PC-9 (cell line): ENCODE measurements at regions not wholly inside any gene's neighbourhood (a gene's known extent, or its start where the extent isn't known, plus 50 kb on each side); places are given as distances from the start of the nearest gene placed in this dataset.

Experiments
- BruUV-seq: library from RNA; stranded (reverse); fragments of 400-500 nt; replicated peaks from 2 replicates; lab custom pipeline; 2021; lab: Mats Ljungman, UMichigan
- CTCF ChIA-PET: fragments of 300-600 bp; sonication (Branson Sonifier 250); formaldehyde crosslinking; loops from one replicate; lab custom pipeline; 2022; ENCODE audit warnings: antibody characterized with exemption; lab: Charles Lee
- POLR2A ChIA-PET: fragments of 300-600 bp; sonication (Branson Sonifier 250); formaldehyde crosslinking; loops from one replicate; lab custom pipeline; 2022; ENCODE audit warnings: antibody characterized with exemption; ENCODE audit not compliant: unreplicated experiment; lab: Charles Lee
- DNase-seq, 2 experiments: peaks; one replicate each; pipeline versions ENCODE4 v3.0.0 to v3.0.0-alpha.2; 2015 to 2022; ENCODE audit warnings: mixed read lengths in 1 of 2
- H2AFZ ChIP-seq: fragments of 200-600 bp; sonication (generic); 2 replicates; pipeline ENCODE4 v1.8.1; 2017; ENCODE audit warnings: antibody characterized with exemption
- H3F3A ChIP-seq: fragments of 200-600 bp; sonication (generic); 2 replicates; pipeline ENCODE4 v1.8.1; 2017; ENCODE audit warnings: antibody characterized with exemption, mild to moderate bottlenecking, low read depth; ENCODE audit not compliant: insufficient read depth
- H3K27ac ChIP-seq: fragments of 200-600 bp; sonication (generic); 2 replicates; pipeline ENCODE4 v1.6.1; 2016; ENCODE audit warnings: mixed run types
- H3K27me3 ChIP-seq: fragments of 200-600 bp; sonication (generic); 2 replicates; pipeline ENCODE4 v1.6.1; 2016; ENCODE audit warnings: low read depth, mixed run types; ENCODE audit not compliant: insufficient read depth
- H3K36me3 ChIP-seq: fragments of 200-600 bp; sonication (generic); 2 replicates; pipeline ENCODE4 v1.6.1; 2016; ENCODE audit warnings: low read depth, mixed run types
- H3K4me1 ChIP-seq: fragments of 200-600 bp; sonication (generic); replicated peaks from 2 replicates; pipeline ENCODE4 v1.6.1; 2016; ENCODE audit warnings: mixed run types; ENCODE audit not compliant: insufficient read depth
- H3K4me2 ChIP-seq: fragments of 200-600 bp; sonication (generic); 2 replicates; pipeline ENCODE4 v1.6.1; 2017; ENCODE audit warnings: mixed run types
- H3K4me3 ChIP-seq: fragments of 200-600 bp; sonication (generic); 2 replicates; pipeline ENCODE4 v1.6.1; 2016; ENCODE audit warnings: mixed run types
- H3K79me2 ChIP-seq: fragments of 200-600 bp; sonication (generic); 2 replicates; pipeline ENCODE4 v1.6.1; 2017; ENCODE audit warnings: low read depth, mixed run types
- H3K9me2 ChIP-seq: fragments of 200-600 bp; sonication (generic); 2 replicates; pipeline ENCODE4 v1.8.1; 2017; ENCODE audit warnings: mild to moderate bottlenecking; ENCODE audit not compliant: insufficient read depth
- H3K9me3 ChIP-seq: fragments of 200-600 bp; sonication (generic); 2 replicates; pipeline ENCODE4 v1.8.1; 2016; ENCODE audit warnings: low read depth; ENCODE audit not compliant: insufficient read depth
- H4K20me1 ChIP-seq: fragments of 200-600 bp; sonication (generic); 2 replicates; pipeline ENCODE4 v1.8.1; 2017; ENCODE audit not compliant: insufficient read depth
- EZH2 ChIP-seq: fragments of 200-600 bp; sonication (generic); IDR thresholded peaks from 2 replicates; pipeline ENCODE4 v1.8.0; 2017; ENCODE audit warnings: antibody characterized with exemption, low read depth
- intact Hi-C: fragments of 100-400 bp; cut with micrococcal nuclease; formaldehyde crosslinking; loops from one replicate; pipeline ENCODE4 v1.10.0; 2022; ENCODE audit not compliant: unreplicated experiment
- TF ChIP-seq, protein P1 (sequence below): fragments of 200-600 bp; sonication (generic); conservative IDR thresholded peaks from 2 replicates; pipeline ENCODE4 v1.6.1; 2017; ENCODE audit warnings: mixed run types, antibody characterized with exemption, mild to moderate bottlenecking, moderate library complexity

DNA sequence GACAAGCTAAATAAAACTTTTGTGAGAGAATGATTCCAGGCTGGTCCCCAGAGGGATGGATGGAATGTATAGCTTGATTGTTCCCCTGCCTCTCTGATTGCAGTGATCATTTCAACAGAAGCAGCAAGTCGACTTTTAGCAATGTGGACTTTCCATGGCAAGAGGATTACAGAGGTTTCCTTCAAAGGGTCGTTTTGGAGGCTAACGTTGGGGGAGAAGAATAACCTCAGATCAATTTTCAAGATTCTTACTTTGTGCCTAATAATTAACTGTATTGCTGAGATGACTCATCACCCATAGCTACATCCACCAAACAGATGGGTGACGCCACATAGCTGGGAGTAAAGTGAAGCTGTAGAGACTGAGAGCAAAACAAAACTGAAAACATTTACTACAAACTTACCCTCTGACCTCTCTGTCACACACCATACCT, 79.9 kb downstream of the GTPBP8 start:
- Histone ChIP-seq H3K9me2 (no peaks in the 10 kb centered on the region), H3K4me1 (no peaks in the 10 kb centered on the region), H2AFZ (no peak overlapping the region), H3K36me3 (no peaks in the 10 kb centered on the region), H3K27me3 (no peaks in the 10 kb centered on the region), H3K79me2 (no peaks in the 10 kb centered on the region), H3K27ac (no peak overlapping the region), H4K20me1 (no peaks in the 10 kb centered on the region), H3K9me3 (no peaks in the 10 kb centered on the region), H3F3A (no peaks in the 10 kb centered on the region), H3K4me3 (no peak overlapping the region), H3K4me2 (no peak overlapping the region)
- TF ChIP-seq, protein P1, sequence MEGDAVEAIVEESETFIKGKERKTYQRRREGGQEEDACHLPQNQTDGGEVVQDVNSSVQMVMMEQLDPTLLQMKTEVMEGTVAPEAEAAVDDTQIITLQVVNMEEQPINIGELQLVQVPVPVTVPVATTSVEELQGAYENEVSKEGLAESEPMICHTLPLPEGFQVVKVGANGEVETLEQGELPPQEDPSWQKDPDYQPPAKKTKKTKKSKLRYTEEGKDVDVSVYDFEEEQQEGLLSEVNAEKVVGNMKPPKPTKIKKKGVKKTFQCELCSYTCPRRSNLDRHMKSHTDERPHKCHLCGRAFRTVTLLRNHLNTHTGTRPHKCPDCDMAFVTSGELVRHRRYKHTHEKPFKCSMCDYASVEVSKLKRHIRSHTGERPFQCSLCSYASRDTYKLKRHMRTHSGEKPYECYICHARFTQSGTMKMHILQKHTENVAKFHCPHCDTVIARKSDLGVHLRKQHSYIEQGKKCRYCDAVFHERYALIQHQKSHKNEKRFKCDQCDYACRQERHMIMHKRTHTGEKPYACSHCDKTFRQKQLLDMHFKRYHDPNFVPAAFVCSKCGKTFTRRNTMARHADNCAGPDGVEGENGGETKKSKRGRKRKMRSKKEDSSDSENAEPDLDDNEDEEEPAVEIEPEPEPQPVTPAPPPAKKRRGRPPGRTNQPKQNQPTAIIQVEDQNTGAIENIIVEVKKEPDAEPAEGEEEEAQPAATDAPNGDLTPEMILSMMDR: no peak
- no peak for TF ChIP-seq EZH2
- POLR2A ChIA-PET: interaction anchor here (0.6 to 0.9 kb wide), 3 partner anchors 30 to 522 kb away, joined by 4 to 5 read pairs (median 4); no protein-coding TSS in a partner anchor
- no peak for DNase-seq
- intact Hi-C loops: no loop called here
- CTCF ChIA-PET: no interaction called here
- BruUV-seq: no TSS peak

DNA sequence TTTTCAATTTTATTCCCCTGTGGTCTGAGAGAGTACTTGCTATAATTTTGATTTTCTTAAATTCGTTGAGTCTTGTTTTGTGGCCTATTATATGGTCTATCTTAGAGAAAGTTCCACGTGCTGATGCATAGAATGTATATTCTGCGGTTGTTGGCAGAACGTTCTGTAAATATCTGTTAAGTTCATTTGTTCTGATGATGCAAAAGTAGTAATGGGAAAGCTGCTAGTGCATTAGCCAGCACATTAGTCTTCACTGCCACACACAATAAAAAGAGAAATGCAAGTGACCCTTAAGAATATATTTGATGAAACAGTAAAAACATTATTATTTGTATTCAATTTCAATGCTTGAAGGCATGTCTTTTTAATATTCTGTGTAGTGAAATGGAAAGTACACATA, 84.8 kb downstream of the GTPBP8 start:
- H3K79me2 ChIP-seq: no peaks in the 10 kb centered on the region
- H4K20me1 ChIP-seq: no peaks in the 10 kb centered on the region
- intact Hi-C loops: no loop called here
- ChIA-PET CTCF (no interaction called here), POLR2A (no interaction called here)
- H3K9me2 ChIP-seq: no peaks in the 10 kb centered on the region
- H3F3A ChIP-seq: no peaks in the 10 kb centered on the region
- TF ChIP-seq EZH2: no peak
- TF ChIP-seq, protein P1: no peak
- H3K36me3 ChIP-seq: no peaks in the 10 kb centered on the region
- no TSS peak for BruUV-seq
- H3K4me3 ChIP-seq: no peak overlapping the region
- H2AFZ ChIP-seq: no peak overlapping the region
- H3K27me3 ChIP-seq: no peaks in the 10 kb centered on the region
- H3K27ac ChIP-seq: no peak overlapping the region
- H3K9me3 ChIP-seq: no peaks in the 10 kb centered on the region
- no peak for DNase-seq
- no peak overlapping the region for H3K4me2 ChIP-seq
- no peaks in the 10 kb centered on the region for H3K4me1 ChIP-seq

DNA sequence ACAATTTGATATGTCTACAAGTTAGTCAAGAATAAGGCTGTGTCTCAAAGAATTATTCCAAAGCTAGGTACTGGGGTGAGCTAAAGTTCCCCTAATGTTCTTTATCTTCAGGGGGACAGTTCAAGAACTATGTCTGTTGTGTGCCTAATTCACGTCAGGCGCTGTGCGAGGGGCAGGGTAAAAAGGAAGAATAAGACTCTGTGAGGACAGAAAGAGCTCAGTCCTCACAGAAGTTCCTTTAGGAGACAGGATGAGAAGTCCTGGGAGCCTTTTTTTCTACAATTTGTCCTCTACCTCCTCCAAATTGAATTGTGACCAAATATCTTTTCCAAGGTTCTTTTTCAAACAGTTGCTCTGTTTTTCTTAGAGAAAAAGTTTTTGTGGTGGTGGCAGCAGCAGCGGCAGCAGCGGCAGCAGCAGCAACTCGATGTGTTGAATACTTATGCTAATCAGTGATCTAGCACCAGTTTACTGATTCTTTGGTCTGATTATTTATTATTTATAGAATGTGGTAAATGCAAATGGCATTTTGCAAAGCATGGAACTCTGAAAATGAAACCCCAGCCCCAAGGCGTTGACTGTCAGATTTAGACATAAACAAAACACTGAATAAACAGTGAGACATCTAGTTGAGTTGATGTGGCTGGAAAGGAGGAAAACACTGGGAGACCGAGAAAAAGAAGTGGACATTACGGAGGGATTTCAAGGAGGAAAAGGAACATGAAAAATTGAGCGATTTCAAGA, 88.6 kb downstream of the GTPBP8 start:
- POLR2A ChIA-PET: interaction anchor here (0.7 kb wide), 1 partner anchor 526 kb away, joined by 6 read pairs; no protein-coding TSS in a partner anchor
- Histone ChIP-seq H3K9me2 (no peaks in the 10 kb centered on the region), H3K4me2 (no peak overlapping the region), H3K4me1 (no peaks in the 10 kb centered on the region), H2AFZ (no peak overlapping the region), H3K9me3 (no peaks in the 10 kb centered on the region), H3K4me3 (no peak overlapping the region), H4K20me1 (no peaks in the 10 kb centered on the region), H3F3A (0 out of 2 replicates have a peak, but pooled peaks cover 1% of the 10 kb centered on the region), H3K79me2 (no peaks in the 10 kb centered on the region), H3K27me3 (no peaks in the 10 kb centered on the region), H3K36me3 (no peaks in the 10 kb centered on the region), H3K27ac (no peak overlapping the region)
- DNase-seq: no peak
- intact Hi-C loops: no loop called here
- CTCF ChIA-PET: no interaction called here
- no peak for TF ChIP-seq EZH2
- TF ChIP-seq, protein P1: no peak
- no TSS peak for BruUV-seq
